ENCODE measurements at regions not wholly inside any gene's neighbourhood (a gene's known extent, or its start where the extent isn't known, plus 50 kb on each side); places are given as distances from the start of the nearest gene placed in this dataset.

DNA sequence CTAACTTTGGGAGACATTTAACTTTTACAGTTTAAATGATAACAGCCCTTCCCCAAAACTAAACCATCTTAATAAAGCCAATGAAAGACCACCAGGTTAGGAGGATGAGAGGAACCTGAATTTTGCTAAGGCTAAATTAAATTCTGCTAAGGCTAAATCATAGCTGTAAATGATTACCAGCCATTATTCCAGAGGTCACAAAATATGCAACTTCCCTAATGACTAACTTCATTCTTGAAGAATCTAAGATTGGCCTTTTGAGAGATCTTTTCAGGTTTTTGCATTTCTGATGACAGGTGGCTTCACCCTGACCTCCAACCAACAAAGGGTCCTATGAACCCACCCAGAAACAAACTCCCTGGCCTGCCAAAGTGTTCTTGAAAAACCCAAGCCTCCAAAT is 373.3 kb downstream of the IPMK start:
- no peak for ATAC-seq
- H3K27me3 ChIP-seq (replicated peaks in 1 of 2; ENCODE audit: control insufficient read depth in 2 of 2, insufficient read depth in 2 of 2, low read length in 1 of 2) = no peaks in the 10 kb centered on the region
- H3K36me3 ChIP-seq (ENCODE audit: control insufficient read depth in 2 of 2, insufficient read depth in 2 of 2, low read length in 1 of 2) = no peaks in the 10 kb centered on the region
- TF ChIP-seq LARP7 (IDR thresholded peaks at IDR 0.05) (no peak), STAT3 (IDR thresholded peaks at IDR 0.05; ENCODE audit: low read depth, low read length) (no peak), SREBF1 (IDR thresholded peaks at IDR 0.05; ENCODE audit: low read length) (no peak), MYC (IDR thresholded peaks at IDR 0.05; ENCODE audit: insufficient read depth, insufficient read length, insufficient replicate concordance, low read length, severe bottlenecking) (no peak), MEF2A (IDR thresholded peaks at IDR 0.05; ENCODE audit: insufficient read depth, low read depth, low read length) (no peak), KAT2A (conservative IDR thresholded peaks at IDR 0.05; ENCODE audit: control insufficient read depth, low read depth, low read length) (no peak), MYB (IDR thresholded peaks at IDR 0.05; ENCODE audit: borderline replicate concordance, low read depth, low read length) (no peak), EGR1 (IDR thresholded peaks at IDR 0.05; ENCODE audit: borderline replicate concordance in 1 of 2, low read depth in 2 of 2, low read length in 2 of 2) (no peak), NFIC (IDR thresholded peaks at IDR 0.05; ENCODE audit: low read depth, low read length) (no peak), ZNF622 (IDR thresholded peaks at IDR 0.05) (no peak), POLR2AphosphoS5 (IDR thresholded peaks at IDR 0.05; ENCODE audit: low read length) (no peak), ZNF24 (IDR thresholded peaks at IDR 0.05) (no peak)
- TF ChIP-seq, protein P1, sequence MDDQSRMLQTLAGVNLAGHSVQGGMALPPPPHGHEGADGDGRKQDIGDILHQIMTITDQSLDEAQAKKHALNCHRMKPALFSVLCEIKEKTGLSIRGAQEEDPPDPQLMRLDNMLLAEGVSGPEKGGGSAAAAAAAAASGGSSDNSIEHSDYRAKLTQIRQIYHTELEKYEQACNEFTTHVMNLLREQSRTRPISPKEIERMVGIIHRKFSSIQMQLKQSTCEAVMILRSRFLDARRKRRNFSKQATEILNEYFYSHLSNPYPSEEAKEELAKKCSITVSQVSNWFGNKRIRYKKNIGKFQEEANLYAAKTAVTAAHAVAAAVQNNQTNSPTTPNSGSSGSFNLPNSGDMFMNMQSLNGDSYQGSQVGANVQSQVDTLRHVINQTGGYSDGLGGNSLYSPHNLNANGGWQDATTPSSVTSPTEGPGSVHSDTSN (IDR thresholded peaks at IDR 0.05; ENCODE audit: insufficient replicate concordance, low read depth, low read length) = no peak
- TF ChIP-seq, protein P2, sequence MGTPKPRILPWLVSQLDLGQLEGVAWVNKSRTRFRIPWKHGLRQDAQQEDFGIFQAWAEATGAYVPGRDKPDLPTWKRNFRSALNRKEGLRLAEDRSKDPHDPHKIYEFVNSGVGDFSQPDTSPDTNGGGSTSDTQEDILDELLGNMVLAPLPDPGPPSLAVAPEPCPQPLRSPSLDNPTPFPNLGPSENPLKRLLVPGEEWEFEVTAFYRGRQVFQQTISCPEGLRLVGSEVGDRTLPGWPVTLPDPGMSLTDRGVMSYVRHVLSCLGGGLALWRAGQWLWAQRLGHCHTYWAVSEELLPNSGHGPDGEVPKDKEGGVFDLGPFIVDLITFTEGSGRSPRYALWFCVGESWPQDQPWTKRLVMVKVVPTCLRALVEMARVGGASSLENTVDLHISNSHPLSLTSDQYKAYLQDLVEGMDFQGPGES (IDR thresholded peaks at IDR 0.05) = no peak
- H3K4me3 ChIP-seq = no peak overlapping the region
- no peaks in the 10 kb centered on the region for H4K20me1 ChIP-seq (ENCODE audit: control insufficient read depth, insufficient read depth)
- ChIA-PET RAD21 (ENCODE audit: unreplicated experiment) (no interaction called here), CTCF (no interaction called here), POLR2A (no interaction called here), SMC1A (ENCODE audit: uncharacterized antibody, unreplicated experiment) (no interaction called here)
- no peak overlapping the region for H3K27ac ChIP-seq (ENCODE audit: control insufficient read depth, insufficient read depth)
- no peaks in the 10 kb centered on the region for H3K79me2 ChIP-seq (ENCODE audit: control insufficient read depth, insufficient read depth, low read length)
- H3K9me3 ChIP-seq (replicated peaks; ENCODE audit: control insufficient read depth, insufficient read depth, low read length) = no peaks in the 10 kb centered on the region
- no peak overlapping the region for H3K4me2 ChIP-seq (ENCODE audit: control insufficient read depth, insufficient read depth)
- in situ Hi-C loops (cut with MboI) (no loop called here), intact Hi-C loops (cut with micrococcal nuclease; ENCODE audit: unreplicated experiment) (no loop called here)
- no peak overlapping the region for H2AFZ ChIP-seq (ENCODE audit: control insufficient read depth, low read depth, low read length)
- no peaks in the 10 kb centered on the region for H3K4me1 ChIP-seq (ENCODE audit: control insufficient read depth, insufficient read depth, low read length)
- H3K9ac ChIP-seq (ENCODE audit: control insufficient read depth, insufficient read depth, low read length) = no peak overlapping the region
- BruUV-seq (replicated peaks) = no TSS peak
- no peak for FAIRE-seq
- DNase-seq (ENCODE audit: low read depth, low spot score) = no peak

Data from GM12878 (cell line).